ENCODE measurements at regions not wholly inside any gene's neighbourhood (a gene's known extent, or its start where the extent isn't known, plus 50 kb on each side); places are given as distances from the start of the nearest gene placed in this dataset.

DNA sequence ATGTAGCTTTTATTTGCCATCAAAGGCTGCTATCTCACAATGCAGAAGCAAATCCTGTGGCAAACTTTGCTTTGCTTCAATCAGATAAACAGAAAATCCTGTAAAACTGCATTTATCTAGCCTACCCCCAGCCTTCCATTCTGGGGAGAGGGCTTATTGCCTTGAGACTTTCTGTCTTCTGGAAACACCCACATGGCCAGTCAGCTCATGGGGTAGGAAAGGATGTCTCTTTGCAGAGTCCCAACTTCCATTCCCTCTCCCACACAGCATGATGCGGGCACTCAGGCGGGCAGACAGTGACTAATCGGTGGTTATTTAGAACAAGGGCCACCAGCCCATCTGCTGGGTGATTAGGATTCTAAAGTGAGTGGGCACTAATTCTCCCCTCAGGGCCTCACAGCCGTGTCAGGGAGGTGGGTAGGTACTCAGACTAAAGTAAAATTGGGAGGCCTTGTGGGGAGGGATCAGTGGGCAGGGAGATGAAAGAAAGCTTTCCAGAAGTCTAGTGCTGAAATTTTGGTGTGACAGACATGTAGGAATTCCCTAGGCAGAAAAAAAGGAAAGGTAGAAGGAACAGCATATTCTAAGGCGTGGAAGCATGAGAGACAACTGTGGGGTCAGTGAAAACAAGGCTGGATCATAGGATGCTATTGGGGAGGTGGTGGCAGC, 720.5 kb downstream of the VRK1 start:
- Histone ChIP-seq H3K27ac (ENCODE audit: low read depth in 1 of 3, low read length in 2 of 3) (no peak overlapping the region), H3K36me3 (ENCODE audit: control insufficient read depth in 3 of 3, insufficient read depth in 2 of 3, low read depth in 1 of 3, low read length in 3 of 3) (no peaks in the 10 kb centered on the region), H3K27me3 (ENCODE audit: control insufficient read depth in 3 of 3, insufficient read depth in 3 of 3, low read length in 3 of 3) (no peaks in the 10 kb centered on the region), H3K9me3 (ENCODE audit: control insufficient read depth in 2 of 2, insufficient read depth in 1 of 2, low read depth in 1 of 2, low read length in 1 of 2) (peaks cover 0 to 5% of the 10 kb centered on the region in 2 donors), H3K4me3 (ENCODE audit: low read depth in 1 of 3, low read length in 3 of 3) (no peak overlapping the region), H3K4me1 (ENCODE audit: control insufficient read depth in 3 of 3, insufficient read depth in 2 of 3, low read depth in 1 of 3, low read length in 2 of 3) (no peaks in the 10 kb centered on the region)
- WGBS, 3 donors: 74 to 77% (median 75%) methylated on average over 5 of the region's 5 CpGs
- DNase-seq (no peak), FAIRE-seq (no peak)

DNA sequence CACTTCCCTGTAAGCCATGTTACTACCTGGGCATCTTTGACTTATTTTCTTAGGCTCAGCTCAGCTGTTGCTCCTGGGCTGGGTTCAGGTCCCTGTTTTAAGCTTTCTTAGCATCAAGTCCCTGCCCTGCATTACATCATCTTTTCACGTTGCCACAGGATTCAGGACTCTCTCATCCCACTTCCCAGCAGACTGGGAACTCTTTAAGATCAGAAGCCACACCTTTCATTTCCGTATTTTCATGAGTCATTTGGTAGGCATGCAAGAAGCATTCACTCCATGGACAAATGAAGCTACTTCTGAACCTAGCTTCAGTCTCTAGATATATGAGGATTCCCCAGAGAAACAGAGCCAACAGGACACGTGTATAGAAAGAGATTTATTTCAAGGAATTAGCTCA, 726.8 kb downstream of the VRK1 start:
- no peak for FAIRE-seq

DNA sequence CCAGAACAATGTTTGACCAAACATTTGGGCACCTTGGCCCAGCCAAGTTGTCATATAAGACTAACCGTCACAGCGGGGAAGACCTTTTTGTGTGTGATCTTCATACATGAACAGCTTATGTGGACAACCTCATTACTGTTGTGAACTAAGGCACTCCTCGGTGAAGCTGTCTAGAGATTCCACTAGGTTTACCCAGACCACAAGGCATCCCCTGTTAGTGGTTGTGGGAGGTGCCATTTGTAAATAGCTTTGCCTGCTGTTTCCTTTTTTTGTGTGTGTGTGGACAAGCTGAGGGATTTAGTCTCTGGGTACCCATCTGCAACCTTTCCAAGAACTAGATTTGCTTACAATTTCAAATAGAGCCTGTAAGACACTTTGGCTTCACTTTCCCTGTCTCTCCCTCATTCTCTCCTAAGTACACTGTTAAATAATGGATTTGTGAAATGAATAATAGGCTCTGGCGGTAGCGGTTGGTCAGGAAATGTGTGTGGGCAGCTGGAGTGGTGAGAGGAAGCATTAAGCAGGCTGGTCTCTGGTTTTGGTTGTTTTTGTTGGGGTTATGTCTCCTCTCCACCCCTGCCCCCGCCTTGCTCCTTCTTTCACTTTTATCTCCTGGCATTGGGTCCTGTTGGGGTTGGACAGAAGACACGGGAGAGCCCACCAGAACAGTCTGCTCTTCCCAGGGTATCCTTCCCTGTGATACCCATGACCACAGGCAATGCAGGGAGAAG, 727.6 kb downstream of the VRK1 start:
- FAIRE-seq (no peak), DNase-seq (no peak)
- Histone ChIP-seq H3K27me3 (ENCODE audit: control insufficient read depth in 3 of 3, insufficient read depth in 3 of 3, low read length in 3 of 3) (no peaks in the 10 kb centered on the region), H3K36me3 (ENCODE audit: control insufficient read depth in 3 of 3, insufficient read depth in 2 of 3, low read depth in 1 of 3, low read length in 3 of 3) (no peaks in the 10 kb centered on the region), H3K4me3 (ENCODE audit: low read depth in 1 of 3, low read length in 3 of 3) (no peak overlapping the region), H3K4me1 (ENCODE audit: control insufficient read depth in 3 of 3, insufficient read depth in 2 of 3, low read depth in 1 of 3, low read length in 2 of 3) (no peaks in the 10 kb centered on the region), H3K9me3 (ENCODE audit: control insufficient read depth in 2 of 2, insufficient read depth in 1 of 2, low read depth in 1 of 2, low read length in 1 of 2) (no peaks in the 10 kb centered on the region), H3K27ac (ENCODE audit: low read depth in 1 of 3, low read length in 2 of 3) (no peak overlapping the region)
- 60 to 80% (median 65%) methylated on average over 7 of the region's 7 CpGs for WGBS, 3 donors

More for the DNA sequence above, 726.8 kb downstream of the VRK1 start:
- Histone ChIP-seq H3K36me3 (ENCODE audit: control insufficient read depth in 3 of 3, insufficient read depth in 2 of 3, low read depth in 1 of 3, low read length in 3 of 3) (no peaks in the 10 kb centered on the region), H3K27me3 (ENCODE audit: control insufficient read depth in 3 of 3, insufficient read depth in 3 of 3, low read length in 3 of 3) (no peaks in the 10 kb centered on the region), H3K4me1 (ENCODE audit: control insufficient read depth in 3 of 3, insufficient read depth in 2 of 3, low read depth in 1 of 3, low read length in 2 of 3) (no peaks in the 10 kb centered on the region), H3K4me3 (ENCODE audit: low read depth in 1 of 3, low read length in 3 of 3) (no peak overlapping the region), H3K9me3 (ENCODE audit: control insufficient read depth in 2 of 2, insufficient read depth in 1 of 2, low read depth in 1 of 2, low read length in 1 of 2) (no peaks in the 10 kb centered on the region), H3K27ac (ENCODE audit: low read depth in 1 of 3, low read length in 2 of 3) (no peak overlapping the region)
- DNase-seq: no peak
- 26 to 59% (median 47%) methylated on average over 3 of the region's 3 CpGs for WGBS, 3 donors

GRCh38 chr14:97527993-97528392, 730.8 kb downstream of the VRK1 start:
- WGBS, 3 donors: 68 to 76% (median 72%) methylated on average over 4 of the region's 4 CpGs

DNA sequence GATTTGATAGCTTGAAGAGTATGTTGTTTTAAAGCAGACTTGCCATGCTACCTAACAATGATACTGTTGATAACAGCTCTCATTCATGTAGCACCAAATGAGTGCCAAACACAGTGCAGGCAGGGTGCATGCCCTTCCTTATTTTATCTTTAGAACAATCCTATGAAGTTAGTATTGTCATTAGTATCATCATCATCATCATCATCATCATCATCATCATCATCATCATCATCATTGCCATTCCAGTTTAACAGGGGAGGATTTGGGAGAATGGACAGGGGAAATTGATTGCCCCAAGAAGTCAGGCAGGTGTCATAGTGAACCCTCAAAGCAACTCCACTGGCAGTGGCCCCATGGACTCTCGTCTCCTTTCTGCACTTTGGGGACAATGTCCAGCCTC, 734.9 kb downstream of the VRK1 start:
- H3K27me3 ChIP-seq (ENCODE audit: control insufficient read depth in 3 of 3, insufficient read depth in 3 of 3, low read length in 3 of 3): no peaks in the 10 kb centered on the region
- no peaks in the 10 kb centered on the region for H3K36me3 ChIP-seq (ENCODE audit: control insufficient read depth in 3 of 3, insufficient read depth in 2 of 3, low read depth in 1 of 3, low read length in 3 of 3)
- H3K9me3 ChIP-seq (ENCODE audit: control insufficient read depth in 2 of 2, insufficient read depth in 1 of 2, low read depth in 1 of 2, low read length in 1 of 2): no peaks in the 10 kb centered on the region
- WGBS, 3 donors: 47 to 75% (median 57%) methylated on average over 1 of the region's 1 CpG
- DNase-seq (no peak), FAIRE-seq (no peak)
- H3K4me3 ChIP-seq (ENCODE audit: low read depth in 1 of 3, low read length in 3 of 3): no peak overlapping the region
- H3K27ac ChIP-seq (ENCODE audit: low read depth in 1 of 3, low read length in 2 of 3): no peak overlapping the region
- no peaks in the 10 kb centered on the region for H3K4me1 ChIP-seq (ENCODE audit: control insufficient read depth in 3 of 3, insufficient read depth in 2 of 3, low read depth in 1 of 3, low read length in 2 of 3)

More at GRCh38 chr14:97527993-97528392, 730.8 kb downstream of the VRK1 start:
- Histone ChIP-seq H3K27me3 (ENCODE audit: control insufficient read depth in 3 of 3, insufficient read depth in 3 of 3, low read length in 3 of 3) (no peaks in the 10 kb centered on the region), H3K27ac (ENCODE audit: low read depth in 1 of 3, low read length in 2 of 3) (no peak overlapping the region), H3K9me3 (ENCODE audit: control insufficient read depth in 2 of 2, insufficient read depth in 1 of 2, low read depth in 1 of 2, low read length in 1 of 2) (no peaks in the 10 kb centered on the region), H3K4me3 (ENCODE audit: low read depth in 1 of 3, low read length in 3 of 3) (no peak overlapping the region), H3K4me1 (ENCODE audit: control insufficient read depth in 3 of 3, insufficient read depth in 2 of 3, low read depth in 1 of 3, low read length in 2 of 3) (no peaks in the 10 kb centered on the region), H3K36me3 (ENCODE audit: control insufficient read depth in 3 of 3, insufficient read depth in 2 of 3, low read depth in 1 of 3, low read length in 3 of 3) (no peaks in the 10 kb centered on the region)
- DNase-seq: no peak
- no peak for FAIRE-seq

DNA sequence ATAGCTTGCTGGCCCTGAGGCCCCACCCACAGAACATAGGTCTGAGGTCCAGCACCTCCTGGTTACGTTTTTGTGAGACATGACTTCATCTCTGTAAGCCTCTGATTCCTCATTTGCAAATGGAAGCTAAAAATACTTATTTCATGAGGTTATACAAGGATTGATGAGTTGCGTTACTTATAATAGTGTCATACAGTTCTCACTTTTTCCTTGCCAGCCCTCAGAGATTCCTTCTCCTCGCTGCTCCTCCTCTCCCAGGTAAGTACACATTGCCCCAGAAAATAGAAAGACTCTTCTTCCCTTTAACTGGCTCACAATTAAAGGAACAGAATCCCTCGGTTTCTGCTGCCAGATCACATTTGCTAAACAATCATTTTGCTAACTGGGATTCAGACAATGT, 739.2 kb downstream of the VRK1 start:
- FAIRE-seq: no peak
- Histone ChIP-seq H3K4me3 (ENCODE audit: low read depth in 1 of 3, low read length in 3 of 3) (no peak overlapping the region), H3K9me3 (ENCODE audit: control insufficient read depth in 2 of 2, insufficient read depth in 1 of 2, low read depth in 1 of 2, low read length in 1 of 2) (no peaks in the 10 kb centered on the region), H3K4me1 (ENCODE audit: control insufficient read depth in 3 of 3, insufficient read depth in 2 of 3, low read depth in 1 of 3, low read length in 2 of 3) (no peaks in the 10 kb centered on the region), H3K36me3 (ENCODE audit: control insufficient read depth in 3 of 3, insufficient read depth in 2 of 3, low read depth in 1 of 3, low read length in 3 of 3) (no peaks in the 10 kb centered on the region), H3K27ac (ENCODE audit: low read depth in 1 of 3, low read length in 2 of 3) (no peak overlapping the region), H3K27me3 (ENCODE audit: control insufficient read depth in 3 of 3, insufficient read depth in 3 of 3, low read length in 3 of 3) (no peaks in the 10 kb centered on the region)
- no peak for DNase-seq
- WGBS, 3 donors: 45 to 57% (median 49%) methylated on average over 4 of the region's 4 CpGs

DNA sequence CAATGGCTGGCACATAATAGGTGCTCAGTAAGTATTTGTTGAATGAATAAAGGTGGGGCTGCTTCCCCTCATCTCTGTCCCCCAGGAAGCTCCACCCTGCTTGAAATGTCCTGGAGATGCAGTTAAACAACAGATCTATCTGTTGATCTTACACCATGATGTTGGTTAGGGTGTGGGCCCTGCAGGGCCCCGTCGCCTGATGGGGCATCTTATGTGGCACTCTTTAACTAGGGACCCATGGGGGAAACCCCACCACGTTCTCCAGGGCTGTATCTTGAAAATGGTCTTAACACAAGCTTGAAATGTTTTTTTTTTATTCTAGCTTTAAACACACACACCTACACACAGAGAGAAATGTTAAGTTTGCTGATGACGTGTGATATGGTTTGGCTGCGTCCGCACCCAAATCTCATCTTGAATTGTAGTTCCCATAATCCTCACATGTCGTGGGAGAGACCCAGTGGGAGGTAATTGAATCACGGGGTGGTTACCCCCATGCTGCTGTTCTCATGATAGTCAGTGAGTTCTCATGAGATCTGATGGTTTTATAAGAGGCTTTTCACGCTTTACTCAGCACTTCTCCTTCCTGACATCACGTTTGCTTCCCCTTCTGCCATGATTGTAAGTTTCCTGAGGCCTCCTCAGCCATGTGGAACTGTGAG, 741.7 kb downstream of the VRK1 start:
- Histone ChIP-seq H3K9me3 (ENCODE audit: control insufficient read depth in 2 of 2, insufficient read depth in 1 of 2, low read depth in 1 of 2, low read length in 1 of 2) (no peaks in the 10 kb centered on the region), H3K4me1 (ENCODE audit: control insufficient read depth in 3 of 3, insufficient read depth in 2 of 3, low read depth in 1 of 3, low read length in 2 of 3) (no peaks in the 10 kb centered on the region), H3K4me3 (ENCODE audit: low read depth in 1 of 3, low read length in 3 of 3) (no peak overlapping the region), H3K27me3 (ENCODE audit: control insufficient read depth in 3 of 3, insufficient read depth in 3 of 3, low read length in 3 of 3) (no peaks in the 10 kb centered on the region), H3K27ac (ENCODE audit: low read depth in 1 of 3, low read length in 2 of 3) (no peak overlapping the region), H3K36me3 (ENCODE audit: control insufficient read depth in 3 of 3, insufficient read depth in 2 of 3, low read depth in 1 of 3, low read length in 3 of 3) (no peaks in the 10 kb centered on the region)
- FAIRE-seq (no peak), DNase-seq (no peak)
- 69 to 75% (median 72%) methylated on average over 10 of the region's 10 CpGs for WGBS, 3 donors

GRCh38 chr14:97539411-97539795, 742.2 kb downstream of the VRK1 start:
- H3K4me3 ChIP-seq (ENCODE audit: low read depth in 1 of 3, low read length in 3 of 3): no peak overlapping the region
- no peaks in the 10 kb centered on the region for H3K4me1 ChIP-seq (ENCODE audit: control insufficient read depth in 3 of 3, insufficient read depth in 2 of 3, low read depth in 1 of 3, low read length in 2 of 3)
- 23 to 59% (median 35%) methylated on average over 5 of the region's 5 CpGs for WGBS, 3 donors
- no peak overlapping the region for H3K27ac ChIP-seq (ENCODE audit: low read depth in 1 of 3, low read length in 2 of 3)
- H3K27me3 ChIP-seq (ENCODE audit: control insufficient read depth in 3 of 3, insufficient read depth in 3 of 3, low read length in 3 of 3): no peaks in the 10 kb centered on the region
- FAIRE-seq (no peak), DNase-seq (peak; percentile 29 to 33)
- no peaks in the 10 kb centered on the region for H3K9me3 ChIP-seq (ENCODE audit: control insufficient read depth in 2 of 2, insufficient read depth in 1 of 2, low read depth in 1 of 2, low read length in 1 of 2)
- H3K36me3 ChIP-seq (ENCODE audit: control insufficient read depth in 3 of 3, insufficient read depth in 2 of 3, low read depth in 1 of 3, low read length in 3 of 3): no peaks in the 10 kb centered on the region
